Lower lobe of right lung (tissue), 2 donors: ENCODE measurements at regions not wholly inside any gene's neighbourhood (a gene's known extent, or its start where the extent isn't known, plus 50 kb on each side); places are given as distances from the start of the nearest gene placed in this dataset.

ENCODE experiments used
- ATAC-seq, 2 donors: fragments of 200-7000 bp; cut with Tn5 transposase; one replicate each; pipeline ENCODE4 v1.9.1; 2020 to 2022; ENCODE audit warnings: mild to moderate bottlenecking in 2 of 2, moderate library complexity in 2 of 2
- DNase-seq: peaks from one replicate; pipeline ENCODE4 v3.0.0-alpha.2; 2020
- H3K27ac ChIP-seq: fragments of 200-600 bp; one replicate; pipeline ENCODE4 v1.8.0; 2022
- H3K27me3 ChIP-seq: fragments of 200-600 bp; one replicate; pipeline ENCODE4 v1.8.0; 2022; ENCODE audit warnings: low read depth
- H3K36me3 ChIP-seq: fragments of 200-600 bp; one replicate; pipeline ENCODE4 v1.8.0; 2022; ENCODE audit warnings: mild to moderate bottlenecking
- H3K4me1 ChIP-seq: fragments of 200-600 bp; one replicate; pipeline ENCODE4 v1.8.0; 2022
- H3K4me3 ChIP-seq: fragments of 200-600 bp; one replicate; pipeline ENCODE4 v1.8.0; 2022; ENCODE audit warnings: mild to moderate bottlenecking
- H3K9me3 ChIP-seq: fragments of 200-600 bp; one replicate; pipeline ENCODE4 v1.8.0; 2022
- CTCF ChIP-seq: fragments of 200-600 bp; IDR thresholded peaks from one replicate; pipeline ENCODE4 v1.8.0; 2022; ENCODE audit warnings: antibody characterized with exemption, mild to moderate bottlenecking
- intact Hi-C: fragments of 100-400 bp; cut with DNase I; formaldehyde crosslinking; loops from one replicate; pipeline ENCODE4 v1.11.0; 2022
- donor health status: DM: no; HTN: yes; CAD: no; lungs with severe emphysema.

GRCh38 chr1:199696225-199696624 lies 331.3 kb upstream of the NR5A2 start:
- H3K27ac ChIP-seq = no peak overlapping the region
- no peak overlapping the region for H3K4me3 ChIP-seq
- intact Hi-C loops = no loop called here
- no peaks in the 10 kb centered on the region for H3K9me3 ChIP-seq
- TF ChIP-seq CTCF = no peak
- no peaks in the 10 kb centered on the region for H3K36me3 ChIP-seq
- no peaks in the 10 kb centered on the region for H3K27me3 ChIP-seq
- DNase-seq (no peak), ATAC-seq (no peak)
- H3K4me1 ChIP-seq = peaks cover 6% of the 10 kb centered on the region

- no peaks in the 10 kb centered on the region for H3K9me3 ChIP-seq
- intact Hi-C loops = no loop called here
- no peak for ATAC-seq
Measured at GRCh38 chr1:199698222-199698621, 329.3 kb upstream of the NR5A2 start.

GRCh38 chr1:199700551-199700950 lies 327.0 kb upstream of the NR5A2 start:
- no peak overlapping the region for H3K4me3 ChIP-seq
- no peak overlapping the region for H3K27ac ChIP-seq
- no peaks in the 10 kb centered on the region for H3K9me3 ChIP-seq
- ATAC-seq (no peak), DNase-seq (no peak)
- intact Hi-C loops = no loop called here
- no peaks in the 10 kb centered on the region for H3K36me3 ChIP-seq
- no peaks in the 10 kb centered on the region for H3K27me3 ChIP-seq
- no peaks in the 10 kb centered on the region for H3K4me1 ChIP-seq
- TF ChIP-seq CTCF = no peak

More at GRCh38 chr1:199698222-199698621, 329.3 kb upstream of the NR5A2 start:
- no peaks in the 10 kb centered on the region for H3K36me3 ChIP-seq
- H3K27me3 ChIP-seq = no peaks in the 10 kb centered on the region
- no peak for TF ChIP-seq CTCF
- H3K4me3 ChIP-seq = no peak overlapping the region
- no peak for DNase-seq
- H3K27ac ChIP-seq = no peak overlapping the region
- no peaks in the 10 kb centered on the region for H3K4me1 ChIP-seq

GRCh38 chr1:199701726-199702125 lies 325.8 kb upstream of the NR5A2 start:
- intact Hi-C loops = no loop called here
- ATAC-seq (no peak), DNase-seq (no peak)
- H3K27ac ChIP-seq = no peak overlapping the region
- no peak overlapping the region for H3K4me3 ChIP-seq
- TF ChIP-seq CTCF = no peak
- no peaks in the 10 kb centered on the region for H3K9me3 ChIP-seq
- H3K27me3 ChIP-seq = no peaks in the 10 kb centered on the region
- H3K4me1 ChIP-seq = no peaks in the 10 kb centered on the region
- H3K36me3 ChIP-seq = no peaks in the 10 kb centered on the region

- intact Hi-C loops = no loop called here
Measured at GRCh38 chr1:199704231-199704630, 323.3 kb upstream of the NR5A2 start.

More at GRCh38 chr1:199704231-199704630, 323.3 kb upstream of the NR5A2 start:
- Histone ChIP-seq H3K27me3 (no peaks in the 10 kb centered on the region), H3K4me1 (no peaks in the 10 kb centered on the region), H3K4me3 (no peak overlapping the region), H3K36me3 (no peaks in the 10 kb centered on the region), H3K9me3 (no peaks in the 10 kb centered on the region), H3K27ac (no peak overlapping the region)
- TF ChIP-seq CTCF = no peak
- DNase-seq = no peak
- no peak for ATAC-seq
